ENCODE measurements at regions not wholly inside any gene's neighbourhood (a gene's known extent, or its start where the extent isn't known, plus 50 kb on each side); places are given as distances from the start of the nearest gene placed in this dataset.

GRCh38 chr5:52673495-52673894 is 114.2 kb upstream of the ITGA1 start:
- H3K27ac ChIP-seq (ENCODE audit: low read depth, low read length): no peak overlapping the region
- H3K9me3 ChIP-seq (ENCODE audit: control insufficient read depth, insufficient read depth, low read length): no peaks in the 10 kb centered on the region
- no peaks in the 10 kb centered on the region for H3K27me3 ChIP-seq (ENCODE audit: control insufficient read depth, insufficient read depth, low read length)
- no peak overlapping the region for H3K4me3 ChIP-seq (ENCODE audit: low read depth, low read length)
- H3K36me3 ChIP-seq (ENCODE audit: control insufficient read depth, insufficient read depth, low read length): no peaks in the 10 kb centered on the region
- H3K9ac ChIP-seq (ENCODE audit: low read depth, low read length): no peak overlapping the region
- H3K4me1 ChIP-seq (ENCODE audit: control insufficient read depth, insufficient read depth, low read length): no peaks in the 10 kb centered on the region

GRCh38 chr5:52674815-52675545 is 112.7 kb upstream of the ITGA1 start:
- Histone ChIP-seq H3K4me1 (ENCODE audit: control insufficient read depth, insufficient read depth, low read length) (no peaks in the 10 kb centered on the region), H3K9me3 (ENCODE audit: control insufficient read depth, insufficient read depth, low read length) (no peaks in the 10 kb centered on the region), H3K27ac (ENCODE audit: low read depth, low read length) (no peak overlapping the region), H3K36me3 (ENCODE audit: control insufficient read depth, insufficient read depth, low read length) (no peaks in the 10 kb centered on the region), H3K4me3 (ENCODE audit: low read depth, low read length) (no peak overlapping the region), H3K9ac (ENCODE audit: low read depth, low read length) (no peak overlapping the region), H3K27me3 (ENCODE audit: control insufficient read depth, insufficient read depth, low read length) (no peaks in the 10 kb centered on the region)

- Histone ChIP-seq H3K36me3 (ENCODE audit: control insufficient read depth, insufficient read depth, low read length) (no peaks in the 10 kb centered on the region), H3K4me1 (ENCODE audit: control insufficient read depth, insufficient read depth, low read length) (peaks cover 8% of the 10 kb centered on the region; the same call in 1 of the 2 replicates), H3K9me3 (ENCODE audit: control insufficient read depth, insufficient read depth, low read length) (no peaks in the 10 kb centered on the region), H3K4me3 (ENCODE audit: low read depth, low read length) (no peak overlapping the region), H3K27ac (ENCODE audit: low read depth, low read length) (no peak overlapping the region), H3K9ac (ENCODE audit: low read depth, low read length) (no peak overlapping the region), H3K27me3 (ENCODE audit: control insufficient read depth, insufficient read depth, low read length) (no peaks in the 10 kb centered on the region)
These were observed 105.2 kb upstream of the ITGA1 start for GRCh38 chr5:52682492-52682891.

- Histone ChIP-seq H3K36me3 (ENCODE audit: control insufficient read depth, insufficient read depth, low read length) (no peaks in the 10 kb centered on the region), H3K27me3 (ENCODE audit: control insufficient read depth, insufficient read depth, low read length) (no peaks in the 10 kb centered on the region), H3K27ac (ENCODE audit: low read depth, low read length) (no peak overlapping the region), H3K9ac (ENCODE audit: low read depth, low read length) (no peak overlapping the region), H3K4me1 (ENCODE audit: control insufficient read depth, insufficient read depth, low read length) (peaks cover 8% of the 10 kb centered on the region; the same call in 1 of the 2 replicates), H3K9me3 (ENCODE audit: control insufficient read depth, insufficient read depth, low read length) (no peaks in the 10 kb centered on the region), H3K4me3 (ENCODE audit: low read depth, low read length) (no peak overlapping the region)
These were observed 103.7 kb upstream of the ITGA1 start for GRCh38 chr5:52684051-52684450.

- H3K36me3 ChIP-seq (ENCODE audit: control insufficient read depth, insufficient read depth, low read length): no peaks in the 10 kb centered on the region
- H3K9ac ChIP-seq (ENCODE audit: low read depth, low read length): no peak overlapping the region
- no peak overlapping the region for H3K4me3 ChIP-seq (ENCODE audit: low read depth, low read length)
- no peaks in the 10 kb centered on the region for H3K27me3 ChIP-seq (ENCODE audit: control insufficient read depth, insufficient read depth, low read length)
- no peaks in the 10 kb centered on the region for H3K9me3 ChIP-seq (ENCODE audit: control insufficient read depth, insufficient read depth, low read length)
- H3K27ac ChIP-seq (ENCODE audit: low read depth, low read length): no peak overlapping the region
- H3K4me1 ChIP-seq (ENCODE audit: control insufficient read depth, insufficient read depth, low read length): peaks cover 9% of the 10 kb centered on the region
These were observed 102.2 kb upstream of the ITGA1 start for GRCh38 chr5:52685566-52685965.

GRCh38 chr5:52685971-52686370 is 101.7 kb upstream of the ITGA1 start:
- Histone ChIP-seq H3K4me1 (ENCODE audit: control insufficient read depth, insufficient read depth, low read length) (peaks cover 13% of the 10 kb centered on the region), H3K4me3 (ENCODE audit: low read depth, low read length) (no peak overlapping the region), H3K27me3 (ENCODE audit: control insufficient read depth, insufficient read depth, low read length) (no peaks in the 10 kb centered on the region), H3K36me3 (ENCODE audit: control insufficient read depth, insufficient read depth, low read length) (no peaks in the 10 kb centered on the region), H3K27ac (ENCODE audit: low read depth, low read length) (no peak overlapping the region), H3K9me3 (ENCODE audit: control insufficient read depth, insufficient read depth, low read length) (no peaks in the 10 kb centered on the region), H3K9ac (ENCODE audit: low read depth, low read length) (no peak overlapping the region)

GRCh38 chr5:52690236-52690768 is 97.4 kb upstream of the ITGA1 start:
- no peaks in the 10 kb centered on the region for H3K27me3 ChIP-seq (ENCODE audit: control insufficient read depth, insufficient read depth, low read length)
- H3K4me1 ChIP-seq (ENCODE audit: control insufficient read depth, insufficient read depth, low read length): peaks cover 31% of the 10 kb centered on the region
- H3K9me3 ChIP-seq (ENCODE audit: control insufficient read depth, insufficient read depth, low read length): no peaks in the 10 kb centered on the region
- no peak overlapping the region for H3K4me3 ChIP-seq (ENCODE audit: low read depth, low read length)
- no peak overlapping the region for H3K27ac ChIP-seq (ENCODE audit: low read depth, low read length)
- no peak overlapping the region for H3K9ac ChIP-seq (ENCODE audit: low read depth, low read length)
- no peaks in the 10 kb centered on the region for H3K36me3 ChIP-seq (ENCODE audit: control insufficient read depth, insufficient read depth, low read length)

GRCh38 chr5:52692039-52692438 is 95.7 kb upstream of the ITGA1 start:
- no peak overlapping the region for H3K9ac ChIP-seq (ENCODE audit: low read depth, low read length)
- no peaks in the 10 kb centered on the region for H3K36me3 ChIP-seq (ENCODE audit: control insufficient read depth, insufficient read depth, low read length)
- H3K27me3 ChIP-seq (ENCODE audit: control insufficient read depth, insufficient read depth, low read length): no peaks in the 10 kb centered on the region
- peak overlapping the region; percentile 44 for H3K27ac ChIP-seq (ENCODE audit: low read depth, low read length)
- peaks cover 31% of the 10 kb centered on the region for H3K4me1 ChIP-seq (ENCODE audit: control insufficient read depth, insufficient read depth, low read length)
- H3K9me3 ChIP-seq (ENCODE audit: control insufficient read depth, insufficient read depth, low read length): no peaks in the 10 kb centered on the region
- no peak overlapping the region for H3K4me3 ChIP-seq (ENCODE audit: low read depth, low read length)

GRCh38 chr5:52692606-52693005 is 95.1 kb upstream of the ITGA1 start:
- Histone ChIP-seq H3K4me3 (ENCODE audit: low read depth, low read length) (no peak overlapping the region), H3K27me3 (ENCODE audit: control insufficient read depth, insufficient read depth, low read length) (no peaks in the 10 kb centered on the region), H3K9me3 (ENCODE audit: control insufficient read depth, insufficient read depth, low read length) (no peaks in the 10 kb centered on the region), H3K36me3 (ENCODE audit: control insufficient read depth, insufficient read depth, low read length) (no peaks in the 10 kb centered on the region), H3K9ac (ENCODE audit: low read depth, low read length) (no peak overlapping the region), H3K4me1 (ENCODE audit: control insufficient read depth, insufficient read depth, low read length) (peaks cover 31% of the 10 kb centered on the region), H3K27ac (ENCODE audit: low read depth, low read length) (no peak overlapping the region)

GRCh38 chr5:52693280-52693679 is 94.4 kb upstream of the ITGA1 start:
- H3K4me1 ChIP-seq (ENCODE audit: control insufficient read depth, insufficient read depth, low read length): peaks cover 31% of the 10 kb centered on the region
- H3K27ac ChIP-seq (ENCODE audit: low read depth, low read length): no peak overlapping the region
- no peaks in the 10 kb centered on the region for H3K36me3 ChIP-seq (ENCODE audit: control insufficient read depth, insufficient read depth, low read length)
- H3K9me3 ChIP-seq (ENCODE audit: control insufficient read depth, insufficient read depth, low read length): no peaks in the 10 kb centered on the region
- H3K4me3 ChIP-seq (ENCODE audit: low read depth, low read length): no peak overlapping the region
- H3K27me3 ChIP-seq (ENCODE audit: control insufficient read depth, insufficient read depth, low read length): no peaks in the 10 kb centered on the region
- no peak overlapping the region for H3K9ac ChIP-seq (ENCODE audit: low read depth, low read length)

GRCh38 chr5:52693836-52694235 is 93.9 kb upstream of the ITGA1 start:
- Histone ChIP-seq H3K27ac (ENCODE audit: low read depth, low read length) (no peak overlapping the region), H3K9me3 (ENCODE audit: control insufficient read depth, insufficient read depth, low read length) (no peaks in the 10 kb centered on the region), H3K36me3 (ENCODE audit: control insufficient read depth, insufficient read depth, low read length) (no peaks in the 10 kb centered on the region), H3K27me3 (ENCODE audit: control insufficient read depth, insufficient read depth, low read length) (no peaks in the 10 kb centered on the region), H3K4me3 (ENCODE audit: low read depth, low read length) (no peak overlapping the region), H3K4me1 (ENCODE audit: control insufficient read depth, insufficient read depth, low read length) (peaks cover 31% of the 10 kb centered on the region), H3K9ac (ENCODE audit: low read depth, low read length) (no peak overlapping the region)

Data from HUES48 (cell line).